Prostate gland (tissue), 2 donors: ENCODE measurements at regions not wholly inside any gene's neighbourhood (a gene's known extent, or its start where the extent isn't known, plus 50 kb on each side); places are given as distances from the start of the nearest gene placed in this dataset.

Source experiments
- CTCF ChIP-seq, 4 experiments: fragments of 200-600 bp in 2 of 4; fragments of 450-650 bp in 2 of 4; sonication (generic) in 2 of 4; IDR thresholded peaks; 1 replicate in 3 of 4; 2 replicates in 1 of 4; pipeline ENCODE4 v1.5.1; 2016 to 2019; ENCODE audit warnings: antibody characterized with exemption in 4 of 4, mild to moderate bottlenecking in 2 of 4, moderate library complexity in 2 of 4
- POLR2A ChIP-seq: fragments of 450-650 bp; IDR thresholded peaks from one replicate; pipeline ENCODE4 v1.6.1; 2016; ENCODE audit warnings: antibody characterized with exemption, mild to moderate bottlenecking
- POLR2AphosphoS5 ChIP-seq: sonication (generic); formaldehyde crosslinking; IDR thresholded peaks from one replicate; pipeline ENCODE4 v1.6.1; 2017; ENCODE audit warnings: antibody characterized with exemption

GRCh38 chr2:146701183-146701582 lies 1143.6 kb upstream of the ACVR2A start:
- TF ChIP-seq POLR2A = no peak
- no peak for TF ChIP-seq CTCF (IDR thresholded peaks at IDR 0.05)
- TF ChIP-seq POLR2AphosphoS5 = no peak
